Hematopoietic multipotent progenitor cell treated with erythropoietin and hydrocortisone succinate and interleukin-3 and kit ligand, for 15 days (in vitro differentiated cells): ENCODE measurements at regions not wholly inside any gene's neighbourhood (a gene's known extent, or its start where the extent isn't known, plus 50 kb on each side); places are given as distances from the start of the nearest gene placed in this dataset.
"Not testable (repeated sequence)": the region's sequence is repeated elsewhere in the genome, so short reads cannot be mapped to it uniquely, and the experiment has no call there.

ENCODE experiments used
- DNase-seq: peaks from one replicate; pipeline ENCODE4 v3.0.0-alpha.2; 2015; ENCODE audit warnings: low spot score

DNA sequence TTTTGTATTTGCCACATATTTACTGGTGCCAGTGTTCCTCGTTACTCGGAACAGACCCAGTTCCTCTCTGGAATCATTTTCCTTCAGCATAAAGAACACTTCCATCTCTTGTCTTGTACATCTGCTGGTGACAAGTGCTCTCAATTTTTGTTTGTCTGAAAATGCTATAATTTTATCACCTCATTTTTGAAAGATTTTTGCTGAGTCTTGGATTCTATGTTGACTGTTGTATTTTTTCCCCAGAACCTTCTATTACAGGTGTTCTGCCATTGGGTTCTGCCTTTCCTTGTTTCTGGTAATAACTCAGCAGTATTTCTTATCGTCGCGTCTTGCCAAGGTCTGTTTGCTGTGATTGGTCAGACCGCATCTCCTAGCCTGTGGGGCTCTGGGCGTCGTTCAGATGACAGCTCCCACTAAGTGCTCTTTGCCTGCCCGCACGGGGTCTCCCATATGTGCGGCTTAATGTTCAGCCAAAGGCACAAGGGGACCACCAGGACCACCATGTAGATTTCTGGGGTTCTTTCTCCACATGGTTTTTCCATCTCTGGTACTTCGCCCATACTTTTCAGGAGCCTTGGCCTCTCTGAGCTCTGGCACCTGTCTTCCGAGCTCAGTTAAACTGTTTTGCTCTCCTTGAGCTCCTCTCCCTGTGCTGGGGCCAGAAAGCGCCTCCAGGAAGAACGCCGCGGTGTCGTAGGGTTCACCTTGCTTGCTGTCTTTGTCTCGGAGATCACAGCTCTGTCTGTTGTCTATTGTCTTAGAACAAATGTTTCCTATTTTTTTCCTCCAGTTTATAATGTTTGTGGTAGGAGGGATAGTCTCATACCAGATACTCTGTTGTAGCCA lies 80.0 kb downstream of the METRNL start:
- DNase-seq = no peak

DNA sequence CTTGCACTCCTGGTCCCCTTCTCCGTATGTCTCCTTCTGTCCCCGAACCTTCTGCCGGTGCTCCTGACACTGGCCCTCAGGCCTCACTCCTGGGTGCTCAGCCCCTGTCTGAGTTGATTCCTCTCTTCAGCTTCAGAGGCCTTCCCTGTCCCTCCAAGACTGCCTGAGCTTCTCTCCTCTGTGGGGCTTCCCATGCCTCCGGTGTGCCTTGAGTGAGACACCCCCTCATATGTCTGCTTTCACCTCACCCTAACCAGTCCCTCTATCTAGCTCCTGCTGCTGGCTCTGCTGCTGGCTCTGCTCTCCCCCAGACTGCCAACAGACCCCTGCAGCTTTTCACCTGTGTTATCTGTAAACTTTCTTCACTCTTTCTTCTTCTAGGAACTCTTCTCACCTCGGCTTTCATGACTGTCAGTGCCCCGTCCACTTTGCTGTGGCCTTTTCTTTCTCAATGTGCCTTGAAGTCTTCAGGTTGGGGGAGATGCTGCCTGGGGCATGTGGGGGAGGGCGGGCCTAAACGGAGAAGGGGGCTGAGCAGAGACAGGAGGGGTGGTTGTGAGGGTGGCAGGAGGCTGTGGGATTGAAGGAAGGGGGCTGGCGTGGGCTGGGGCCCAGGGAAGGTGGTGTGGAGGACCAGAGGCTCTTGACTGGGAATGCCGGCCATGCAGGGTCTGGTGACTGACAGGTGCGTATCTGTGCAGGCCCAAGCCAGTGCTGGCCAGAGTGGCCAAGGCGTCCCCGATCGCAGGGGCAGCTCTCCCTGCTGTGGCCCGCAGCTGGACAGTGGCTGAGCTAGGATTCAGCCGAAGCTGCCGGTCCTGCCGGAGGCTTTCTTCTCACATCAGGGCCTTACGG lies 81.3 kb downstream of the METRNL start:
- no peak for DNase-seq

DNA sequence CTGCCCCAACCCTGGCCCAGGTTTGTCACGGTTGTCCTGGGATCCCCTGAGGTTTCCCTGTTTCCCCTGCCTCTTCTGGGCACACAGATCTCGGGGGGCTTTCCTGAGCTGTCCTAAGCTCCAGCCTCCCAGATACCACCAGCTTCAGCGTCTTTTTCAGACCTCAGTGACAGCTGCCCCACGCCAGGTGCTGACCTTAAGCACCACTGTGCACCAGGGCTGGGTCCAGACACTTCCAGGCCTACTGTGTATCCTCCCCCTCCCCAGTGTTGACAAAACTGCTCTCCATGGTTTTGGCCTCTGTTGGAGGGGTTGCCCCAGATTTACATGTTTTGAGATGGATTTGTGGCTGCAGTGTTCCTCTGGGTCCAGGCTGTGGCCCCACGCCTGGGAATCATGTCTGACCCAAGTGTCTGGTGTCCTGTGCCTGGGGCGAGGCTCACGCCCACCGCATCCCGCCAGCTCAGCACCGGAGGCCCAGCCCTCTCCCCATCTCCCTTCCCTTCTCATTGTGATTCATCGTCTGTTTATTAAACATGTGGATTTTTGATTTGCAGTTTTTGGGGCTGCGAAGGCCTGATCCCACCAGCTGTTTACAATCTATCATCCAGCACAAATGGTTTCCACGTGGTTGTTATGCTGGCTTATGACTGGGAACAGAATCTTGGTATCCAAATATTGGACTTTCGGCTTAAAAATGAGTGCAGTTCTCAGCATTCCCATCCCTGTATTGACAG lies 82.1 kb downstream of the METRNL start:
- DNase-seq = no peak

DNA sequence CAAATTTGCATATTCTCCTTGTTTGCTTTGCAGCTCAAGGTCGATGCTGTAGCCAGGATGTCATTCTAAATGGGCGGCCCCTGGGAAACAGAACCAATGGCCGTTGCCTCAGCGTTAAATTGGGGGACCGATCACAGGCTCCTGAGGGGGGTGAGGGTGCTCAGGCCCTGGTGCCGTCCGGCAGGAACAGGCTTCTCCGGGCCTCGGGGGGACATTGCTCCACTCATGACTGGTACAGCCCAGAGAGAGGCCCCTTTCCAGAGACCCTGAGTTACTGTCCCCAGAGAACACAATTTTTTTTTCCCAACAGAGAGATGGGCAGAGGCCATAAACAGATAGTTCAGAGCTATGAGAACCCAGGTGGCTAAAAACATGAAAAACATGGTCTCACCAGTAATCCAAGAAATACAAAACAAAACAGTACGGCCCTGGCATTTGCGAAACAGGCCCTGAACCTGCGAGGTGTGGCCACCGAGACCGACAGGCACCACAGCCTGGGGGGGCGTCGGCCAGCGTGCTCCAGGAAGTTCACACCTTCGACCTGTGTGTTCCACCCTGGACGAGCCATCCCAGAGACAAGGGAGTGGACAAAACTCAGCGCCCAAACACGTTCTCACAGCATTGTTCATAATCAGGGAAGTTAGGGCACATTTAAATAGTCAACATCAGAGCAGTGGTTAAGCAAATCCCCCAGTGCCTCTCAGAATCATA lies 82.8 kb downstream of the METRNL start:
- DNase-seq = no peak

DNA sequence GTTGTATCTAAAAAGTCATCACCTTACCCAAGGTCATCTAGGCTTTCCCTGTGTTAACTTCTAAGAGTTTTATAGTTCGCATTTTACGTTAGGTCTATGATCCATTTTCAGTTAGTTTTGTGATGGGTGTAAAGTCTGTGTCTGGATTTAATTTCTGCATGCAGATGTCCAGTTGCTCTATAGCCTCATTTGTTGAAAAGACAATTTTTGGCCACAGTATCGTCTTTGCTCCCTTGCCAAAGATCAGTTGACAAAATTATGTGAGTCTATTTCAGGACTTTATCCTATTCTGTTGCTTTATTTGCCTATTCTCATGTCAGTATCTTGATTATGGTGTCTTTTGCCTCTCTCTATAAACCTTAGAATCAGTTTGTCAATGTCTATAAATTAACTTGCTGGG lies 85.1 kb downstream of the METRNL start:
- DNase-seq = no peak

DNA sequence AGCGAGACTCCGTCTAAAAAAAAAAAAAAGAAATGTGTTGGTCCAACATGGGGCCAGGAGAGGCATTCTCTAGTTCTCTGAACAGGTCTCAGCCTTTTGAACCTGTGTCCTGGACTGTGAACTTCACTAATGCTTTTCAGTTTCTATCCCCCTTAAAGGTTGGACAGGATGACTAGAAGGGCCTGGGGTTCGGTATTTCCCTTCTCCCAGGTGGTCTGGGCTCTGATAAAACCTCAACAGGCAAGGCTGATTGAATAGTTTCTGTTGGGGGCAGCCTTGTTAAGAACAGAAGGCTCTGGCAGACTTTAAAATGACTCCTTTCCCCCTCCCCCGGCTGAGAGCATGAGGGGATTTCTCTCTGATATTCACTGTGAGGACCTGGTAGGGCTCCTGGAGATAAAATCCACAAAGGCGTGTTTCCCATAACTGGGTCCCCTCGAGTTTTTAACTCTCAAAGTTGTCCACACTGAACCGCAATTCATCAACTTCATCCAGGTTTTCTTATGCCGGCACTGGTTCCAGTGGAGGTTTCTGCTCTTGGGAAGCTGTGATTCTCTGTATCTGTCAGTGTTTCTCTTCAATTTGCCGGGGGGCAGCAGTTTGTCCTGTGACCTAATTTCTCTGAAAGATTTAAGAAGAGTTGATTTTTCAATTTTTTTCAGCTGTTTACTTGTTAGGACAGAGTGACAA lies 91.3 kb downstream of the METRNL start:
- DNase-seq = no peak

DNA sequence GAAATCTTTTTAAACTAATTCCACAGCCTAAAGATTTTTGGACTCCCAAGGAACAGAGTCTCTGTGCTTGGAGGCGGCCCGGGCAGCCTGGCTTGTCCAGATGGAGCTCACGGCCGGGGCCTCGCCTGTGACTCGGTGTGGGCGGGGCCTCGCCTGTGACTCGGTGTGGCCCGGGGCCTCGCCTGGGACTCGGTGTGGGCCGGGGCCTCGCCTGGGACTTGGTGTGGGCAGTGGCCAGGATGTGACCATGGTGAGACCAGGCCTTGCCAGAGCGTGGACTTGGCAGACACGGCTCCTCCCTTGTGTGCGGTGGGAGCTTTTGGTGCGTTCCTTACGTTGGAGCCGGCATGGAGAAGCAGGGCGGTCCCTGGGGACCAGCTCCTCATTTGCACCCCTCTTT lies 92.3 kb downstream of the METRNL start:
- DNase-seq = no peak

DNA sequence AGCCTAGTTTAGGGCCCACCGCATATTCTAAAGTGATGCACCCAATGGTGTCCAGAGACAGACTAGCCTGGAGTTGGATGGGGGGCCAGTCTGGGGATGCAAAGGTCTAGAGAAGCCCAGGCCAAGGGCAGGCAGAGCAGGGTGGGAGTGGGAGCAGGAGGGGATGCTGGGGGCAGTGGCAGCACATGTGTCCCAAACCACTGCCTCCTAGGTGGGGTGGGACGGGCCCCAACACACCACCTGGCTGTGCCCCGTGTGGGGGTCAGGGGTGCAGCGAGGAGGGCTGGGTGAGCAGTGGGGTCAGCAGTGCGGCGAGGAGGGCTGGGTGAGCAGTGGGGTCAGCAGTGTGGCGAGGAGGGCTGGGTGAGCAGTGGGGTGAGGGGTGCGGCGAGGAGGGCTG lies 92.7 kb downstream of the METRNL start:
- DNase-seq = not testable (repeated sequence)

DNA sequence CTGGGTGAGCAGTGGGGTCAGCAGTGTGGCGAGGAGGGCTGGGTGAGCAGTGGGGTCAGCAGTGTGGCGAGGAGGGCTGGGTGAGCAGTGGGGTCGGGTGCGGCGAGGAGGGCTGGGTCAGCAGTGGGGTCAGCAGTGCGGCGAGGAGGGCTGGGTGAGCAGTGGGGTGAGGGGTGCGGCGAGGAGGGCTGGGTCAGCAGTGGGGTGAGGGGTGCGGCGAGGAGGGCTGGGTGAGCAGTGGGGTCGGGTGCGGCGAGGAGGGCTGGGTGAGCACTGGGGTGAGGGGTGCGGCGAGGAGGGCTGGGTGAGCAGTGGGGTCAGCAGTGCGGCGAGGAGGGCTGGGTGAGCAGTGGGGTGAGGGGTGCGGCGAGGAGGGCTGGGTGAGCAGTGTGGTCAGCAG lies 93.2 kb downstream of the METRNL start:
- not testable (repeated sequence) for DNase-seq

DNA sequence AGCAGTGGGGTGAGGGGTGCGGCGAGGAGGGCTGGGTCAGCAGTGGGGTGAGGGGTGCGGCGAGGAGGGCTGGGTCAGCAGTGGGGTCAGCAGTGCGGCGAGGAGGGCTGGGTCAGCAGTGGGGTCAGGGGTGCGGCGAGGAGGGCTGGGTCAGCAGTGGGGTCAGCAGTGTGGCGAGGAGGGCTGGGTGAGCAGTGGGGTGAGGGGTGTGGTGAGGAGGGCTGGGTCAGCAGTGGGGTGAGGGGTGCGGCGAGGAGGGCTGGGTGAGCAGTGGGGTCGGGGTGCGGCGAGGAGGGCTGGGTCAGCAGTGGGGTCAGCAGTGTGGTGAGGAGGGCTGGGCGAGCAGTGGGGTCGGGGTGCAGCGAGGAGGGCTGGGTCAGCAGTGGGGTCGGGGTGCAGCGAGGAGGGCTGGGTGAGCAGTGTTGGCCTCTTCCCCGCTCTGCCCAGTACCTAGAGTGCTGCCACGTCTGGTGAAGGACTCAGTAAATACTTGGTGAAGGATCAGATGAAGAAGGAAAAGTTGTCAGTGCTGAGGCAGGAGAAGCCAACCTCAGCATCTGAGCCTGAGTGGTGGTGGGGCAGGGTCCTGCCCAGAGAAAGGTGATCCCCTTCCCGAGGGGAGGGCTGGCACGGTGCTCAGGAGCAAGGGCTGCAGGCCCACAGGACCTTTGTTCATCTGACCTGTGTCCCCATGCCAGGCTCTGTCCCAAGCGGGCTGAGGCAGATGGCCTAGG lies 93.9 kb downstream of the METRNL start:
- not testable (repeated sequence) for DNase-seq

DNA sequence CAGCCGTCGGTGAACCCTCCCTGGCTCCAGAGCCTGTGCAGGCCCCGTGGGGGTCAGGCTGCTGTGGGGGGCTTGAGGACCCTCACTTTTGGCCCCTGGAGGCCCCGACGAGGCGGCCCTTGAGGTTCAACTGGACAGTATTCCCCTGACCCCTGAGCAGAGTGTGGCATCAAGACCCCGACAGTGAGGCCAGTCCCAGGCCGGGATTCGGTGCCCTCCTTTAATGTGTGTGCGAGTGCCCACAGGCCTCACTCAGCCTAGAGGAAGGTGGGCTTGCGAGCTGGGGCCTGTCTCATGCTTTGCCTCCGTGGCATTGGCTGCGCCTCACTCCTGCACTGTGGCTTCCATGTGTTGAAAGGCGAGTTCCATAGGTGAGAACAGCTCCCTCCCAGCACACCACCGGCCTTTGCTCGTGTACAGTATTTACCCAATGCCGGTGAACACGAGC lies 94.5 kb downstream of the METRNL start:
- no peak for DNase-seq

DNA sequence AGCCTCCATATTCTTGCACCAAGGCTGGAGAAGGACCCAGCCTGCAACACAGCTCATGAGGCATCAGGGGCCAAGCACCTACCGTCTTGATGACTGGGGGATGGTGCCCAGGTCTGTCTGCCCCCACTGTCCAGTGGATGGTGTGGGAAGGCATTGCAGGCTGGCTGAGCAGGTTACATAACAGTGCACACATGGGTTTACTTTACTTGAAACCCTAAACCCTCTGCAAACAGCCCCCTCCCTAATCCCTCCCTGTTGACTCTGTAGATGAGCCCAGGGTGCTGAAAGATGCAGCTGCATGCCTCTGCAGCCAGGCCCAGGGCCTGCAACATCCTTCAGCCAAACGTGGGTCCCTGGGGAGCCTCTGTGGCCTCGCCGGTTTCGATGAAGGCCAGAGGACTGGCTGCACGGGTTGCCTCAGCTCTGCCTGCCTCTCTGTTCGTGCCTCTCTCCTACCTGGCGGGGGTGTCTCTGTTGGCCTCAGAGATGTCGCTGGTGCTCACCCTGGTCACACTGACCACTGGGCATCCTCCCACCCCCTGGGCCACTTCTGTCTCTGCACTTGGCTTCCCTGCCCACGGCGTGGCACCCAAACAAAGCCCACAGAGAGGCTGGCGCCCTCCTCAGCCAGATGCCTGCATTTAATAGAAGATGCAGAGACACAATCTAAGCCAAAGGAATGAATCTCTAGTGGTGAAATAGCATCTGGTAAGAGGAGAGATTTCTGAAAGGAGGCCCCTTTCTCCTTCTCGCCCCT lies 95.1 kb downstream of the METRNL start:
- no peak for DNase-seq

DNA sequence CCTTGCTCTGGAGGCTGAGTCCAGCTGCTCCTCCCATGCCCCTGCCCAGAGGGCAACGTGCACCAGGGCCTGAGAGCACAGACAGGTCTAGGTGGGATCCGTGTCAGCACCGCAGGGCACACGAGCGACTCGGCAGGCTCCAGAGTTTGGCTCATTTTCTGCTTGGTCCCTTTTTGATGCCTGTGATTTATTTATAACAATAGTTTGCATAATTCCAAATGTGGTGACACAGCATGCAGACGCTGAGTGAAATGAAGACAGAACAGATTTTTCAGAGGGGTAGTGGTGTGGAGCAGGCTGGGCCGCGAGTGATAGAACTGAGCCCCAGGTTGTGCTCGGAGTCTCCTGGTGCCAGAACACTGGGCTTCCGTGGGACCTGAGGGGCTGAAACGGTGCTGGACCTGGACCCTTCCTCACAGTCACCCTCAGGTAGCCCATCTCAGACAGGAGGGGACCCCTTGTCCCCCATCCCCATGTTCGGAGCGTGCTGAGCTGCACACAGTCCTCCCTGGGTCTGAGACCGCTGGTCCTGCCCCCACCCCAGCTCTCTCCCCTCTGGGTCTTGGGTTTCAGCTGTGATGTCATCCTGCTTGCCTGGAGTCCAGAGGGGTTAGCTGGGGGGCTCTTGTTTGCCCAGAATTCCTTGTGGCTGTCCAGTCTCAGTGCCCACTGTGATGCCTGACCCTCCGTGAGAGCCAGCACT lies 95.9 kb downstream of the METRNL start:
- DNase-seq = no peak

DNA sequence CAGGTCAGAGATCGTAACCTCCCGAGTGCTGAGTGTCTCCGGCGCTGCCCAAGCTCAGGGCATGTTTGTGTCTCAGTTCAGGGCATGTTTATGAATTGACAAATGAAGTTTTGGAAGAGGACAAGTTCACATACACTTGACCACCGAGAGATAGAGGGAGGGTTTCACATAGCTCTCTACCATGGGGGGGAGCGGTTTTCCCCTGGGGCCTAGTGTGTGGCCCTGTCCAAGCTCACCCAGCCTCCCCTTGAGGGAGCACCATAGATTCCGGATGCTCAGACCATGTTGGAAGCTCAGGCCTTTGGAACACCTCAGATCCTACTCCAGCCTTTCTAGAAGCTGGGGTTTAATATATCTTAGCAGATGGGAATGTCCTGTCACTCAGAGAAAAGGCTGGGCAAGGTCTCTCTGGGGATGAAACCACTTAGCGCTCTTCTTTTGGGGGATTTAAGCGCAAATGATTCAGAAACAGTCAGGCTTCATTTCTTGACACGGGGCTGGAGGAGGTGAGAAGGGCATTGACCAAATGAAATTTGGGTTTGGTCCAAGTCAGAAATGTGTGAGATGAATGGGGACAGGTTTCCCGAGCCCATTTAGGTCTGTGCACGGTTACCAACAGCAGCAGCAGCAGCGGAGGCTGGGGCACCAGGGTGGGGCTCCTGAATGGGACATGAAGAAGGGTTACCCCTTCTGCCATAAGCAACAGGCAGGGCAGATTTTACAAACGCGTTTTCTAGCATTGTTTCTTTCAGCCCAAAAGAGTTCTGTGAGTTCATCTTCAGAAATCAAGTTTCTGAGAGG lies 96.6 kb downstream of the METRNL start:
- no peak for DNase-seq

DNA sequence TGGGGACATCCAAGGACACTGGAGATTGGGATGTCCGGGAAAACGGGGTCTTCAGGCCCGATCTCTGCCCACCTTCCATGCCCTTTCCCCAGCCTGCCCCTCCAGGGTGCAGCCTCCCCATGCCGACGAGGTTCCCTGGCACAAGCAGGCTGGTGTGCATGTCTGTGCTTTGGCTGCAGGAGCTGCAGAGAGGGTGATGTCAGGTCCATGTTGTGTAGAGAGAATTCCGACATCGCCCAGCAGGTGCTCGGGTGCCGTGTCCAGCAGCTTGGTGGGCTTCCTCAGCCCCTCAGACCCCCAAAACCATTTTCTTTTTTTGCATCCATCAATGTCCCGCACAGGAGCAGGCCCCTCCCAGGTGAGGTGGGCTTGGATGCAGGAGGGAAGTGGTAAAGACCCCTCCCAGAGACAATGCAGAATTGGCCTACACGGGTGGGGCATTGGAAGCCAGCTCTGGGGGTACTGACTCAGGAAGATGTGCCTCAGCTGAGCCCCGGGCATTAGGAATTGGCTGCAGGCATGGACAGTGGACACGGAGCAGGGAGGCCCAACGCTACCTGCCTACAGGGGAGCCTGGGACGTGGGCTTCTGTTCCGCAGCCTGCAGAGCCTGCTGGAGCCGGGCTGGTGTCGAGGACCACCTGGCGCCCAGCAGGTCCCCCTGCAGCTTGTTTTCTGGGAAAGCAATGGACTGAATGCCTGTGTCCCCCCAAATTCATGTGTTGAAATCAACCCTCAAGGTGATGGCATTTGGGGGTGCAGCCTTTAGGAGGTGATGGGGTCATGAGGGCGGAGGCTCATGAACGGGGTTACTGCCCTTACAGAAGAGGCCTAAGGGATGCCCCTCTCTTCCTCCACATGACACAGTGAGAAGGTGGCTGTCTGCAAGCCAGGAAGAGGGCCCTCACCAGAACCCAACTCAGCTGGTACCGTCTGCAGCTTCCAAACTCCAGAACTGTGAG lies 97.5 kb downstream of the METRNL start:
- no peak for DNase-seq

DNA sequence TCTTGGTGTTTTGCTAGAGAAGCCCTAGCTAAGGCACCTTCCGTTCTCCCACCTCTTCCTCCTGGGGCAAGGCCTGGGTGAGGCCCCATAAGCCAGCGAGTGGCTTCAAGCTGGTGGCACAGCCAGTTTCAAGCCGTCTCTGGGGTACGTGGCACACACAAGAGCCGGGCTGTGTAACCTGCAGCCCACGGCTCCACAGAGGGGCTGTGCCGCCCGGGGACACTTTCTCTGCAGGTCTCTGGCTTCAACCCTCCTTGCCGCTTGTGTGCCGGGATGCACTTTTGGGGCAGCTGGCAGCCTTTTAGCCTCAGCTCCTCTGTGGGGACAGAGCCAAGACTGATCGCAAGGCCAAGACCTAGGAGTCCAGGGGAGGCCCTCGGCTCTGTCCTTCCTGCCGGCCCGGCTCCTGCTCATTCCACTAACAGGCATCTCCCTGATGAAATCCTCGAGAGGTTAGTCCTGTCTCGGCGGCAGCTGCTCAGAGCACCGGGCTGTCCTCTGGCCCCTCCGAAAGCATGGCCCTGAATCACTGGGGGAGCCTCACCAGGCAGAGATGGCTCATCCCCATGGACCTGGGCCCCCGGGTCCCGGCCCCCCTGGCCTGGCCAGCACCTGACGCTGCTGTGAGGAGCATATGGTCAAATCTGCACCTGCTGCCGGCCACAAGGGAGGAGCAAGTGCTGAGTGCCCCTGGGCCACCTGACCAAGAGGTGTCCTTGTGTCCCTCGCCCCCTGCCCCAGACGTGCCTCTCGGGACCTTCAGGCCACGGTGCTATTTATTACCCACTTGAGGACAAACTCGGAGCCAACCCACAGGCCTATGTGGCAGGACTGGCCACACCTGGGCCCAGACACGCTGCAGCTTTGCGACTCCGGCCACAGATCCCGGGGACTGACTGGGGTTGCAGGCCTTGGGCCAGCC lies 98.5 kb downstream of the METRNL start:
- no peak for DNase-seq
